ENCODE measurements at regions not wholly inside any gene's neighbourhood (a gene's known extent, or its start where the extent isn't known, plus 50 kb on each side); places are given as distances from the start of the nearest gene placed in this dataset.
A peak's percentile ranks its signal among the peaks of the same experiment; 100 is the strongest.
"Not testable (repeated sequence)": the region's sequence is repeated elsewhere in the genome, so short reads cannot be mapped to it uniquely, and the experiment has no call there.

- no peak overlapping the region for H3K4me3 ChIP-seq
- H3K27ac ChIP-seq: no peak overlapping the region
- no peak overlapping the region for H3K4me2 ChIP-seq
- H3K9me2 ChIP-seq (replicated peaks; ENCODE audit: insufficient read depth): no peaks in the 10 kb centered on the region
- no peak overlapping the region for H2AFZ ChIP-seq
- 74% methylated on average over 6 of the region's 6 CpGs for WGBS (ENCODE audit: low lambda C conversion rate, missing lambda C conversion rate)
- TF ChIP-seq CTCF (IDR thresholded peaks at IDR 0.05; ENCODE audit: poor library complexity) (peak; percentile 39), EZH2 (IDR thresholded peaks at IDR 0.05; ENCODE audit: borderline replicate concordance) (no peak), EZH2phosphoT487 (IDR thresholded peaks at IDR 0.05; ENCODE audit: low read depth, severe bottlenecking, unreplicated experiment) (no peak)
- no peaks in the 10 kb centered on the region for H3K36me3 ChIP-seq (replicated peaks; ENCODE audit: insufficient read depth, low read depth)
- H4K20me1 ChIP-seq (ENCODE audit: insufficient read depth, poor library complexity, severe bottlenecking): no peaks in the 10 kb centered on the region
- H3K27me3 ChIP-seq: no peaks in the 10 kb centered on the region
- H3K79me2 ChIP-seq: no peaks in the 10 kb centered on the region
- no peaks in the 10 kb centered on the region for H3K9me3 ChIP-seq (ENCODE audit: low read depth)
- peaks cover 9% of the 10 kb centered on the region for H3K4me1 ChIP-seq (ENCODE audit: insufficient read depth)
- DNase-seq (ENCODE audit: low spot score): peak; percentile 17
Observed at GRCh38 chr9:86614871-86615849, 260.9 kb upstream of the TUT7 start.

DNA sequence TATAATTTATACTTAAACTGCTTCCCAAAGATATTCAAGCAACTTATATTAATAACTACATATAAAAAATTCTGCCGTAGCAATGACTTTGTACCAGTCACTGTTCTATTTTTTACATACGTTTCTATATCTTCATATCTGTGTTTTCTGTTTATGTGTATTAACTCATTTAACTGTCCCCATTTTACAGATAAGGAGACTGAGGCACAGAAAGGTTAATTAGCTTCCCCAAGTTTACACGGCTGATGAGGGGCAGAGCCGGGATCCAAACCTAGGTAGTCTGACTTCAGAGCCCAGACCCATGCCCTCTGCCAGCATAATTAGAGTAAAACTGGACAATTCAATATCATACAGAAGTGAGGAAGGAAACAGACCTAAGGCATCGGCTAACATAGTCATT is 259.7 kb upstream of the TUT7 start:
- H3K79me2 ChIP-seq: no peaks in the 10 kb centered on the region
- TF ChIP-seq EZH2phosphoT487 (IDR thresholded peaks at IDR 0.05; ENCODE audit: low read depth, severe bottlenecking, unreplicated experiment) (no peak), CTCF (IDR thresholded peaks at IDR 0.05; ENCODE audit: poor library complexity) (no peak), EZH2 (IDR thresholded peaks at IDR 0.05; ENCODE audit: borderline replicate concordance) (no peak)
- H3K9me2 ChIP-seq (replicated peaks; ENCODE audit: insufficient read depth): no peaks in the 10 kb centered on the region
- no peaks in the 10 kb centered on the region for H4K20me1 ChIP-seq (ENCODE audit: insufficient read depth, poor library complexity, severe bottlenecking)
- no peak overlapping the region for H3K4me3 ChIP-seq
- no peaks in the 10 kb centered on the region for H3K36me3 ChIP-seq (replicated peaks; ENCODE audit: insufficient read depth, low read depth)
- no peaks in the 10 kb centered on the region for H3K27me3 ChIP-seq
- WGBS (ENCODE audit: low lambda C conversion rate, missing lambda C conversion rate): 95% methylated on average over 5 of the region's 5 CpGs
- no peak overlapping the region for H2AFZ ChIP-seq
- H3K27ac ChIP-seq: no peak overlapping the region
- H3K4me2 ChIP-seq: no peak overlapping the region
- peaks cover 9% of the 10 kb centered on the region for H3K4me1 ChIP-seq (ENCODE audit: insufficient read depth)
- H3K9me3 ChIP-seq (ENCODE audit: low read depth): no peaks in the 10 kb centered on the region
- no peak for DNase-seq (ENCODE audit: low spot score)

GRCh38 chr9:86611534-86611933 is 257.3 kb upstream of the TUT7 start:
- not testable (repeated sequence) for H3K9me3 ChIP-seq (ENCODE audit: low read depth); H2AFZ ChIP-seq; H4K20me1 ChIP-seq (ENCODE audit: insufficient read depth, poor library complexity, severe bottlenecking); H3K79me2 ChIP-seq; H3K27ac ChIP-seq; H3K36me3 ChIP-seq (replicated peaks; ENCODE audit: insufficient read depth, low read depth); H3K9me2 ChIP-seq (replicated peaks; ENCODE audit: insufficient read depth); H3K4me2 ChIP-seq; H3K4me3 ChIP-seq; H3K4me1 ChIP-seq (ENCODE audit: insufficient read depth); DNase-seq (ENCODE audit: low spot score); H3K27me3 ChIP-seq
- WGBS (ENCODE audit: low lambda C conversion rate, missing lambda C conversion rate): 66% methylated on average over 25 of the region's 27 CpGs

- Histone ChIP-seq H3K27me3 (no peaks in the 10 kb centered on the region), H3K36me3 (replicated peaks; ENCODE audit: insufficient read depth, low read depth) (no peaks in the 10 kb centered on the region), H3K4me3 (no peak overlapping the region), H3K27ac (no peak overlapping the region), H3K9me2 (replicated peaks; ENCODE audit: insufficient read depth) (no peaks in the 10 kb centered on the region), H2AFZ (no peak overlapping the region), H3K4me2 (no peak overlapping the region), H3K4me1 (ENCODE audit: insufficient read depth) (peaks cover 16% of the 10 kb centered on the region), H4K20me1 (ENCODE audit: insufficient read depth, poor library complexity, severe bottlenecking) (no peaks in the 10 kb centered on the region), H3K9me3 (ENCODE audit: low read depth) (no peaks in the 10 kb centered on the region), H3K79me2 (no peaks in the 10 kb centered on the region)
- no peak for DNase-seq (ENCODE audit: low spot score)
- WGBS (ENCODE audit: low lambda C conversion rate, missing lambda C conversion rate): 66% methylated on average over 3 of the region's 3 CpGs
- TF ChIP-seq EZH2phosphoT487 (IDR thresholded peaks at IDR 0.05; ENCODE audit: low read depth, severe bottlenecking, unreplicated experiment): no peak
- no peak for TF ChIP-seq CTCF (IDR thresholded peaks at IDR 0.05; ENCODE audit: poor library complexity)
- no peak for TF ChIP-seq EZH2 (IDR thresholded peaks at IDR 0.05; ENCODE audit: borderline replicate concordance)
Observed at GRCh38 chr9:86605303-86605702, 251.1 kb upstream of the TUT7 start.

Data from hepatocyte (in vitro differentiated cells).